ENCODE measurements at regions not wholly inside any gene's neighbourhood (a gene's known extent, or its start where the extent isn't known, plus 50 kb on each side); places are given as distances from the start of the nearest gene placed in this dataset.

DNA sequence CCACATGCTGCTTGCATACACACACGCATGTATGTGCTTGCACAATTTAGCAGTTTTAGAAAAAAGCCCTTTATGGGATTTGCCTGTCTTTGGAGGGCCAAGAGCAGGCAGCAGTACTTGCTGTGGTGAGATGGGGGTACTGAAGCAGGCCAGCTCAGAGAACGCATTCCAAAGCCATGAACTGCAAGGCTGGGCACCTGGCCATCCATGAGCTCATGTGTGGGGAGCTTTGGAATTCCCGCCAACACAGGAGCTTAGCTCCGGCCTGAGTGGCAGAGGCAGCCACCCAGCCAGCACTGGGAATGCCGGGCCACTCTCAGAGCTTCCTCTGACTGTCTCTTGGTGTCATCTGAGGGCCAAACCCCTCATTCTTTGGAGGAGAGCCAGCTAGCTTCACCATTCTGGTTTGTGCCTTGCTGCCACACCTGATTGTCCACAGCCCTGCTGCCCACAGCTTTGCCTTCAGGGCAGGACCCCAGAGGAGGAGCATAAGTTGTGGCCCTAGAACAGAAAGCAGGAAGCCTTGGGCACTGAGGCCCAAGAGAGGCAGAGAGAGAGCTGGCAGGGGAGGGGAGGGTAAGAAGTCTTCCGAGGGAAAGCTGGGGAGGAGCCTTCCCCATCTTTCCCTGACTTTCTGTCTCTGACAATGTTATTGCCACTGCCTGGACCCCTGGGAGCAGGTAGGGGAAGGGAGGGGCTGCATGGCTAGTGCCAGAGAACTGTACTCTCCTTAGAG lies 92.1 kb upstream of the POU3F1 start:
- no peaks in the 10 kb centered on the region for H3K4me1 Mint-ChIP-seq (ENCODE audit: low read depth)
- H3K9me3 Mint-ChIP-seq: no peaks in the 10 kb centered on the region
- no peak overlapping the region for H3K4me3 Mint-ChIP-seq
- no peaks in the 10 kb centered on the region for H3K36me3 Mint-ChIP-seq (ENCODE audit: low read depth)
- no peak overlapping the region for H3K27ac Mint-ChIP-seq
- H3K27me3 Mint-ChIP-seq (ENCODE audit: low read depth): peaks cover 72% of the 10 kb centered on the region
- DNase-seq (ENCODE audit: low spot score): no peak

GRCh38 chr1:38137164-38137563 lies 90.6 kb upstream of the POU3F1 start:
- Mint-ChIP-seq H3K27me3 (ENCODE audit: low read depth) (peaks cover 77% of the 10 kb centered on the region), H3K9me3 (no peaks in the 10 kb centered on the region), H3K4me1 (ENCODE audit: low read depth) (no peaks in the 10 kb centered on the region), H3K36me3 (ENCODE audit: low read depth) (no peaks in the 10 kb centered on the region), H3K27ac (no peak overlapping the region), H3K4me3 (no peak overlapping the region)
- no peak for DNase-seq (ENCODE audit: low spot score)

DNA sequence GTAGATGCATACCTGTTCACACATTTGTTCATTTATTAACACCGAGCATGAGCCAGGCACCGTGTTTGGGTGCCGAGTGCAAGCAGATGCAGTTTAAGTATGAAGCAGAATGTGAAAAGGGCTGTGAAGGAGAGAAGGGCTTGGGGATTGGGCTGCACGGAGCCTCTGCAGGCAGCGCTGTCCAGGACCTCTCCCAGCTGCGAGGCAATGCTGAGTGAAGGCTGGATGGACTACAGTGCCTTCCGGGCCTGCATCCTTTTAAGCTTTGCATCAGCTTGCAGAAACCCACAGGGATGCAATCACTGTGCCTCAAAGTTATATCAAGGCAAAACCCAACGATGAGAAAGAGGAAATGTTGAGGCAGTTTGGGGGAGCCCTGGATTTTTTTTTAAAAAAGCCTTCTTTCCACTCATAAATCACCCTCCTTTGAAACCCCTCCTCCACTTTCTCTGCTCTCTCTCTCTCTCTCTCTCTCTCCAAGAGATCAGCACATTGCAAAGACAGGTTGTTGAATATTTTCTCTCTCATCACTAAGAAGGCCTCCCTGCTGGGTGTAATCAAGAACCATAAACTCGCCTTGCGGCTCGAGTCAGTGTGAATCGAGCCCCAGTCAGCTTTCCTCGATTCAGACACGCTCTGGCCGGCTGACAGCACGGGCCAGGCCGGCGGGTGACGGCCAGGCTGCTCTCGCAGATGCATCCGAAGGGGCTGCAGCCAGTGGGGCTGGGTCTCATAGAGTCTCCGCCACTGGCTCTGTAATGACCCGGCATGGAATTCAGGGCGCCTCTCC lies 89.2 kb upstream of the POU3F1 start:
- Mint-ChIP-seq H3K4me1 (ENCODE audit: low read depth) (no peaks in the 10 kb centered on the region), H3K9me3 (no peaks in the 10 kb centered on the region), H3K27ac (no peak overlapping the region), H3K4me3 (no peak overlapping the region), H3K27me3 (ENCODE audit: low read depth) (peaks cover 78% of the 10 kb centered on the region), H3K36me3 (ENCODE audit: low read depth) (no peaks in the 10 kb centered on the region)
- no peak for DNase-seq (ENCODE audit: low spot score)

GRCh38 chr1:38134294-38134755 lies 87.7 kb upstream of the POU3F1 start:
- Mint-ChIP-seq H3K36me3 (ENCODE audit: low read depth) (no peaks in the 10 kb centered on the region), H3K9me3 (no peaks in the 10 kb centered on the region), H3K4me1 (ENCODE audit: low read depth) (no peaks in the 10 kb centered on the region), H3K4me3 (no peak overlapping the region), H3K27me3 (ENCODE audit: low read depth) (peaks cover 64% of the 10 kb centered on the region), H3K27ac (no peak overlapping the region)
- no peak for DNase-seq (ENCODE audit: low spot score)

DNA sequence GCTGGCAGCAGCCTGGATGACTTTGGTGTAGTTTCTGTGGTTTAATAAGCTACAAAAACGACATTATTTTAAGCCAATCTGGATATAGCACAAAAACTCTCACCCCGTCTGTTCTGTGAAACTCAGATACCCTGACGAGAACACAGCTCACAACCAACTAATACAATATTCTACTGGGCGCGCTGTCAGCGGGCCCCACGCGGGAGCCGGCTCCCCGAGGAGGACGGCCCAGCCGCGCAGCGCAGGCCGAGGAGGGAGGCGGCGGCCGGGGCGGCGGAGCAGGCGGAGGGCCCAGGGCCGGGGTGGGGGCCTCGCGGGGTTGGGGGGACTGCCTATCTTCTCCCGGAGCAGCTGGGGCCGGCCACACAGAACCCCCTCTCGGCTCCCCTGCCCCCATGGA lies 87.2 kb upstream of the POU3F1 start:
- no peaks in the 10 kb centered on the region for H3K4me1 Mint-ChIP-seq (ENCODE audit: low read depth)
- H3K27me3 Mint-ChIP-seq (ENCODE audit: low read depth): peaks cover 62% of the 10 kb centered on the region
- H3K27ac Mint-ChIP-seq: no peak overlapping the region
- H3K36me3 Mint-ChIP-seq (ENCODE audit: low read depth): no peaks in the 10 kb centered on the region
- no peaks in the 10 kb centered on the region for H3K9me3 Mint-ChIP-seq
- no peak overlapping the region for H3K4me3 Mint-ChIP-seq
- no peak for DNase-seq (ENCODE audit: low spot score)

DNA sequence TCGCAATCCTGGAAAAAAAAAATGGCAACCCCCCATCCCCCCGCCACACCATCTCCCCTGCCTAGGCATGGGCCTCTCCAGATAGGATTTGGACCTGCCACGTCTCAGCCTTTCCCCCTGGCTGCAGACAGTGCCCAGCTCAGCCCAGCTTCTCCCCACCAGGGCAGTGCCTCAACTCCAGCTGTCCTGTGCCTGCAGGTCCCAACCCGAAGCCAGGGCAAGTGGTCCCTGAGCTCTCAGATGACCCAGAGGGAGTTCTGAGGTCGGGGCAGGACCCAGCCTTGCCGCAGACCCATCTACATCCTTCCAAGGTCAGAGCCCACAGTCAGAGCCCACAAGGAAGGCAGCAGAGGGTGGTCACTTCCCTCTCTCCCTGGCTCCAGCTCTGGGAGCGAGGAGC lies 86.7 kb upstream of the POU3F1 start:
- no peaks in the 10 kb centered on the region for H3K36me3 Mint-ChIP-seq (ENCODE audit: low read depth)
- H3K4me1 Mint-ChIP-seq (ENCODE audit: low read depth): no peaks in the 10 kb centered on the region
- H3K9me3 Mint-ChIP-seq: no peaks in the 10 kb centered on the region
- H3K27me3 Mint-ChIP-seq (ENCODE audit: low read depth): peaks cover 62% of the 10 kb centered on the region
- no peak for DNase-seq (ENCODE audit: low spot score)
- H3K27ac Mint-ChIP-seq: no peak overlapping the region
- no peak overlapping the region for H3K4me3 Mint-ChIP-seq

DNA sequence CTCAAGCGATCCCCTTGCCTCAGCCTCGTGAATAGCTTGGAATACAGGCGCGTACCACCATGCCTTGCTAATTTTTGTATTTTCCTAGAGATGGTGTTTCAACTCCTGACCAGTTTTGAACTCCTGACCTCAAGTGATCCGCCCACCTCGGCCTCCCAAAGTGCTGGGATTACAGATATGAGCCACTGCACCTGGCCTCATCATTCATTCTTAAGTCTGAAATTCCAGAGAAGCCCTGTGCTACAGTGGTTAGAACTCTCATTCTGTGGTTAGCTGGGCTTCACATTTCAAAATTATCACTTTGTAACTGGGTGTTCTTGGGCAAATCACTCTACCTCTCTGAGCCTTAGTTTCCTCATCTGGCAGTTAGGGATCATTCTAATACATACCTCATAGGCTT lies 86.1 kb upstream of the POU3F1 start:
- DNase-seq (ENCODE audit: low spot score): no peak
- Mint-ChIP-seq H3K27ac (no peak overlapping the region), H3K27me3 (ENCODE audit: low read depth) (peaks cover 57% of the 10 kb centered on the region), H3K4me3 (no peak overlapping the region), H3K9me3 (no peaks in the 10 kb centered on the region), H3K4me1 (ENCODE audit: low read depth) (no peaks in the 10 kb centered on the region), H3K36me3 (ENCODE audit: low read depth) (no peaks in the 10 kb centered on the region)

DNA sequence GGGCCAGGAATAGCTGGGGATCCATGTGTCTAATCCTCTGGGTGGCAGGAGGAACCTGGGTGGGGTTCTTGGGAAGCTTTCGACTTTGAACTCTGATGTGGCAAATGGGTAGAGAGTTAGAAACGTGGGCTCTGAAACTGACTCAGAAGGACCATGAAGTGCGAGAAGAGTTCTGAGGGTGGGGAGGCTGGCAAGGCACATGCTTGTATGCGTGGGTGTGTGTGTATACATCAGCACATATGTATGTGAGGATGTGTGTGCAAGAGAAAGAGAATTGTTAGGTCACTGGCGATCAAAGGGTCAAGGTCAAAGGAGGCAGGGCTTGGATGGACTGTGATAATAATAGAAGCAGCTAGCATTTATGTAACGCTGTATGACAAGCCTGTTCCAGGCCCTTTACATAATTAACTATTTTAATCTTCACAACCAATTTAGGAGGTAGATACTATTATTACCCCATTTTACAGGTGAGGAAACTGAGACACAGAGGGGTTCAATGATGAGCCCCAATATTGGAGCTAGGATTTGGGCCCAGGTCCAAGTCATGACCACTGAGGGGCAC lies 84.5 kb upstream of the POU3F1 start:
- H3K27me3 Mint-ChIP-seq (ENCODE audit: low read depth): peaks cover 44% of the 10 kb centered on the region
- H3K36me3 Mint-ChIP-seq (ENCODE audit: low read depth): no peaks in the 10 kb centered on the region
- DNase-seq (ENCODE audit: low spot score): no peak
- H3K4me1 Mint-ChIP-seq (ENCODE audit: low read depth): no peaks in the 10 kb centered on the region
- no peaks in the 10 kb centered on the region for H3K9me3 Mint-ChIP-seq
- H3K27ac Mint-ChIP-seq: no peak overlapping the region
- H3K4me3 Mint-ChIP-seq: no peak overlapping the region

- Mint-ChIP-seq H3K9me3 (no peaks in the 10 kb centered on the region), H3K27me3 (ENCODE audit: low read depth) (peaks cover 32% of the 10 kb centered on the region), H3K4me3 (no peak overlapping the region), H3K36me3 (ENCODE audit: low read depth) (no peaks in the 10 kb centered on the region), H3K27ac (no peak overlapping the region), H3K4me1 (ENCODE audit: low read depth) (no peaks in the 10 kb centered on the region)
- DNase-seq (ENCODE audit: low spot score): no peak
These were observed 83.4 kb upstream of the POU3F1 start for GRCh38 chr1:38129971-38130370.

DNA sequence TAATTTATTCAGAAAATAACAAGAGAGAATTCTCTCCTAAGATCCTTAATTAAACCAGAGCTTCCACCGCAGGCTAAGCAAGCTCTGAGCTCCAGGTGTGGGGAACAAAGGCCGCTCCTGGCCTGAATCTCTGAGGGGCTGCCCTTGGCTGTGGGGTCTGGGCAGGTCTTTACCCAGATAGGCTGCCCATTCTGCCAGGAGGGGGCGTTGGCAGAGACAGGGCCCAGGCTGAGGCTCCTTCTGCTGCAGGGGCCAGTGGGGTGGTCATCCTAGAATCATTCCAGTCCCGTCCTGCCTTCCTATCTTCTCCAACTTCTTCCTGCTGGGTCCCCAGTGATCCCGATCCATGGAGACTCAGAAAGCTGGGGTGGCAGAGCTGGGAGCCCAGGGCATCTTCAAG lies 82.9 kb upstream of the POU3F1 start:
- no peaks in the 10 kb centered on the region for H3K9me3 Mint-ChIP-seq
- no peak overlapping the region for H3K4me3 Mint-ChIP-seq
- no peaks in the 10 kb centered on the region for H3K4me1 Mint-ChIP-seq (ENCODE audit: low read depth)
- DNase-seq (ENCODE audit: low spot score): no peak
- no peak overlapping the region for H3K27ac Mint-ChIP-seq
- H3K27me3 Mint-ChIP-seq (ENCODE audit: low read depth): peaks cover 27% of the 10 kb centered on the region
- H3K36me3 Mint-ChIP-seq (ENCODE audit: low read depth): no peaks in the 10 kb centered on the region

DNA sequence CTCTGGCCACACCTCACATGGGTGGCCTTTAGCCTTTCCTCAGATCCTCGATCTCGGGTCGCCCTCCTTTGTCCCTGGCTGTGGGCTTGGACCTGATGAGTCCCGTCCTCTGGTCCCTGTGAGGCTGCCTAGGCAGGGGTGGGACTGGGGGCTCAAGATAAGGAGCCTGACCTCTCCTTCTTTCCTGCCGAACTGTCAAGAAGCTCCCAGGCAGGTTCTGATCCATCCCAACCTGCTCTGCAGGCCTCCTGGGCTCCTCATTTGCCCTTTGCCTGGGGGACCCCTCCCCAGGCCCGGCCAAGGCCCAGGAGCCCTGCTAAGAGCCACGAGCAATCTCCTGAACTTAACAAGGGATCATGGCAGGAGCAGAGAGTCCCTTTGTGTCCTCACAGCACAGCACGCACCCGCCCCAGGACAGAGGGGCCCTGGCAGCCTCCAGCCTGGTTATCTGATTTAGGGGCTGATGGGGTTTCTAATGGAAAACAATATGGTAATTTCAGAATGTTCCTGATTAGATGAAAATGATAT lies 82.4 kb upstream of the POU3F1 start:
- no peak for DNase-seq (ENCODE audit: low spot score)
- Mint-ChIP-seq H3K36me3 (ENCODE audit: low read depth) (no peaks in the 10 kb centered on the region), H3K4me1 (ENCODE audit: low read depth) (no peaks in the 10 kb centered on the region), H3K27ac (no peak overlapping the region), H3K9me3 (no peaks in the 10 kb centered on the region), H3K4me3 (no peak overlapping the region), H3K27me3 (ENCODE audit: low read depth) (peaks cover 22% of the 10 kb centered on the region)

DNA sequence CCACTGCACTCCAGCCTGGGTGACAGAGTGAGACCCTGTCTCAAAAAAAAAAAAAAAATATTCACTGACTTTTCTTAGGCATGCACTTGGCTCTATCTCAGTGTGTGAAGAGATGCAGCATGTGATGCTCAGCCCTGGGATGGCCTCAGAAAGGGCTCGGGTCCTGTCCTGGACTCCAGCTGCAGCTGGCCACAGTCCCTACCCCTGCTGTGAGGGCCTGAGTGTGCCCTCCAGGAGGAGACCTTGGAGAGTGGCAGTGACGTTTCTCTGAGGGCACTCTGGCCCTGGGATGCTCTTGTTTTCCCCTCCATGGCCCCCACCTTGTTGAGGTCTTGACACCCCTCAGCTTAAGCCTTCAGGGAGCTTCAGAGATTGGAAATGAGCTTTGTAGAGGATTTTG lies 81.9 kb upstream of the POU3F1 start:
- no peaks in the 10 kb centered on the region for H3K36me3 Mint-ChIP-seq (ENCODE audit: low read depth)
- no peak overlapping the region for H3K27ac Mint-ChIP-seq
- no peak for DNase-seq (ENCODE audit: low spot score)
- H3K9me3 Mint-ChIP-seq: no peaks in the 10 kb centered on the region
- H3K27me3 Mint-ChIP-seq (ENCODE audit: low read depth): peaks cover 19% of the 10 kb centered on the region
- no peak overlapping the region for H3K4me3 Mint-ChIP-seq
- no peaks in the 10 kb centered on the region for H3K4me1 Mint-ChIP-seq (ENCODE audit: low read depth)

DNA sequence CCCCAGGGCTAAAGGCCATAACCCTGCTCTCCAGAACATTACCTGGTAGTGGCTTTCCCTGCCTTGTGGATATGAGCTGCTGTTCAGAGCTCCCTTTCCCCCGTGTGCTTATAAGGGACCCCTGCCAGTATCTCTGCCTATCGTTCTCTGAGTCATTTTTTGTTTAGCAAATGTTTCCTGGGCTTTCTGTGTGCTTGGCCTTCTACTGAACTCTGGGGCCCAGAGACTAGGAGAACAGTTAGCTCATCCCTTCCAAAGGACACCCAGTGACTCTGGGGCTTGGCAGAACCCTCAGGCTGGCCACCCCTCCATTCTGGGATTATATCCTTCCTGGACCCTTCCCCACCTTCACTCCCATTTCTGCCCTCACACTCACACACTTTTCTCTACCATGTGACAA lies 80.8 kb upstream of the POU3F1 start:
- H3K27ac Mint-ChIP-seq: no peak overlapping the region
- H3K4me1 Mint-ChIP-seq (ENCODE audit: low read depth): no peaks in the 10 kb centered on the region
- no peaks in the 10 kb centered on the region for H3K9me3 Mint-ChIP-seq
- peaks cover 11% of the 10 kb centered on the region for H3K27me3 Mint-ChIP-seq (ENCODE audit: low read depth)
- H3K36me3 Mint-ChIP-seq (ENCODE audit: low read depth): no peaks in the 10 kb centered on the region
- H3K4me3 Mint-ChIP-seq: no peak overlapping the region
- no peak for DNase-seq (ENCODE audit: low spot score)

GRCh38 chr1:38126970-38127369 lies 80.4 kb upstream of the POU3F1 start:
- Mint-ChIP-seq H3K4me1 (ENCODE audit: low read depth) (no peaks in the 10 kb centered on the region), H3K27me3 (ENCODE audit: low read depth) (peaks cover 7% of the 10 kb centered on the region), H3K27ac (no peak overlapping the region), H3K9me3 (no peaks in the 10 kb centered on the region), H3K36me3 (ENCODE audit: low read depth) (no peaks in the 10 kb centered on the region), H3K4me3 (no peak overlapping the region)
- no peak for DNase-seq (ENCODE audit: low spot score)

Measured in T-helper 2 cell treated with Interferon-gamma antibody and Interleukin-4, amounts not matched to agents 5 μg/mL and 100 μg/mL, for 36 hours (primary cell).